ENCODE measurements at regions not wholly inside any gene's neighbourhood (a gene's known extent, or its start where the extent isn't known, plus 50 kb on each side); places are given as distances from the start of the nearest gene placed in this dataset.

- TF ChIP-seq, protein P1, sequence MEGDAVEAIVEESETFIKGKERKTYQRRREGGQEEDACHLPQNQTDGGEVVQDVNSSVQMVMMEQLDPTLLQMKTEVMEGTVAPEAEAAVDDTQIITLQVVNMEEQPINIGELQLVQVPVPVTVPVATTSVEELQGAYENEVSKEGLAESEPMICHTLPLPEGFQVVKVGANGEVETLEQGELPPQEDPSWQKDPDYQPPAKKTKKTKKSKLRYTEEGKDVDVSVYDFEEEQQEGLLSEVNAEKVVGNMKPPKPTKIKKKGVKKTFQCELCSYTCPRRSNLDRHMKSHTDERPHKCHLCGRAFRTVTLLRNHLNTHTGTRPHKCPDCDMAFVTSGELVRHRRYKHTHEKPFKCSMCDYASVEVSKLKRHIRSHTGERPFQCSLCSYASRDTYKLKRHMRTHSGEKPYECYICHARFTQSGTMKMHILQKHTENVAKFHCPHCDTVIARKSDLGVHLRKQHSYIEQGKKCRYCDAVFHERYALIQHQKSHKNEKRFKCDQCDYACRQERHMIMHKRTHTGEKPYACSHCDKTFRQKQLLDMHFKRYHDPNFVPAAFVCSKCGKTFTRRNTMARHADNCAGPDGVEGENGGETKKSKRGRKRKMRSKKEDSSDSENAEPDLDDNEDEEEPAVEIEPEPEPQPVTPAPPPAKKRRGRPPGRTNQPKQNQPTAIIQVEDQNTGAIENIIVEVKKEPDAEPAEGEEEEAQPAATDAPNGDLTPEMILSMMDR (IDR thresholded peaks at IDR 0.05), result no peak
- no peak for DNase-seq (ENCODE audit: low spot score)
- Mint-ChIP-seq H3K27ac (ENCODE audit: unreplicated experiment) (no peak overlapping the region), H3K9me3 (ENCODE audit: low read depth) (no peaks in the 10 kb centered on the region), H3K27me3 (ENCODE audit: low read depth) (no peaks in the 10 kb centered on the region), H3K4me3 (ENCODE audit: unreplicated experiment) (no peak overlapping the region), H3K36me3 (ENCODE audit: low read depth) (no peaks in the 10 kb centered on the region), H3K4me1 (ENCODE audit: low read depth) (no peaks in the 10 kb centered on the region)
Measured at GRCh38 chr13:106401081-106401480, 134.4 kb downstream of the EFNB2 start.

GRCh38 chr13:106400289-106400688 lies 135.2 kb downstream of the EFNB2 start:
- Mint-ChIP-seq H3K9me3 (ENCODE audit: low read depth) (no peaks in the 10 kb centered on the region), H3K27ac (ENCODE audit: unreplicated experiment) (no peak overlapping the region), H3K4me3 (ENCODE audit: unreplicated experiment) (no peak overlapping the region), H3K36me3 (ENCODE audit: low read depth) (no peaks in the 10 kb centered on the region), H3K27me3 (ENCODE audit: low read depth) (no peaks in the 10 kb centered on the region), H3K4me1 (ENCODE audit: low read depth) (no peaks in the 10 kb centered on the region)
- TF ChIP-seq, protein P1 (IDR thresholded peaks at IDR 0.05), result no peak
- DNase-seq (ENCODE audit: low spot score), result no peak

GRCh38 chr13:106398289-106398688 lies 137.2 kb downstream of the EFNB2 start:
- H3K4me1 Mint-ChIP-seq (ENCODE audit: low read depth), result no peaks in the 10 kb centered on the region
- DNase-seq (ENCODE audit: low spot score), result no peak
- H3K27me3 Mint-ChIP-seq (ENCODE audit: low read depth), result no peaks in the 10 kb centered on the region
- no peaks in the 10 kb centered on the region for H3K9me3 Mint-ChIP-seq (ENCODE audit: low read depth)
- TF ChIP-seq, protein P1 (IDR thresholded peaks at IDR 0.05), result no peak
- H3K4me3 Mint-ChIP-seq (ENCODE audit: unreplicated experiment), result no peak overlapping the region
- H3K36me3 Mint-ChIP-seq (ENCODE audit: low read depth), result no peaks in the 10 kb centered on the region
- H3K27ac Mint-ChIP-seq (ENCODE audit: unreplicated experiment), result no peak overlapping the region

DNA sequence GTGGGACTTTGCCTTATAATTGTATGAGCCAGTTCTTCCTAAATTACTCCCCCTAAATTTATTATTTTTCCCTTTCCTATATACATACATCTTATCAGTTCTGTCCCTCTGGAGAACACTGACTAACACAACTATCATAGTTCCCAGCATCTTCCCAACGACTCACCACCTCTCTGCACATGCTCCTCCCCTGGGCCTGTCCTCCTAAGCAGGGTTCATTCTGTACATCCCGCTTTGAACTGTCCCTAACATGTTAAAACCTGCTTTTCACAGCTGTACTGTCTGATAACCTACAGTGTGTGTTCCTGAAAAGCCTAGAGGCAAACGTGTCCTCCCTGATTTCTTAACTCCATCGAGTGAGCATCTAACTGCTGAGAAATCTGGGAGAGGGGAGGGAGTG lies 141.7 kb downstream of the EFNB2 start:
- H3K9me3 Mint-ChIP-seq (ENCODE audit: low read depth), result peaks cover 1% of the 10 kb centered on the region
- H3K4me3 Mint-ChIP-seq (ENCODE audit: unreplicated experiment), result no peak overlapping the region
- DNase-seq (ENCODE audit: low spot score), result no peak

DNA sequence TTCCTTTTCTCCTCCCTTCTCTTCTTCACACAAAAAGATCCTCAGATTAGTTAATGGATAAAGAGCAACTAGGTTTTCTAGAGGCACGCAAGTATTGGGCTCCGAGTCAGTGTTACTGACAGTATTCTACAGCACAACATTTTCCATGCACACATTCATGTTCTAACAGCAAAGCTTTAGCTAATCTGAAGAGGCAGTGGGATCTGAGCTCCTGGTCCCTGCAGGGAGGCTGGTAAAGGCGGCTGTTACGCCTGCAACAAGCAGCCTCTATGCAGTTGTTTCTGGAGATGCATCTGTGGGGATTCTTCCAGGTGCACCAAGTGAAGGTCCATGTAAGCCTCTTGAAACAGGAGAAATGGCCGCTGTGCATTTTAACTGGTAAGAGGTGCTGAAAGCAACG lies 143.8 kb downstream of the EFNB2 start:
- Mint-ChIP-seq H3K36me3 (ENCODE audit: low read depth) (peaks cover 2% of the 10 kb centered on the region), H3K27ac (ENCODE audit: unreplicated experiment) (no peak overlapping the region), H3K9me3 (ENCODE audit: low read depth) (peaks cover 4% of the 10 kb centered on the region), H3K4me3 (ENCODE audit: unreplicated experiment) (no peak overlapping the region), H3K27me3 (ENCODE audit: low read depth) (no peaks in the 10 kb centered on the region), H3K4me1 (ENCODE audit: low read depth) (no peaks in the 10 kb centered on the region)
- DNase-seq (ENCODE audit: low spot score), result no peak
- TF ChIP-seq, protein P1 (IDR thresholded peaks at IDR 0.05), result no peak

More for the DNA sequence above, 141.7 kb downstream of the EFNB2 start:
- peaks cover under 1% of the 10 kb centered on the region for H3K36me3 Mint-ChIP-seq (ENCODE audit: low read depth)
- H3K27ac Mint-ChIP-seq (ENCODE audit: unreplicated experiment), result no peak overlapping the region
- no peaks in the 10 kb centered on the region for H3K27me3 Mint-ChIP-seq (ENCODE audit: low read depth)
- TF ChIP-seq, protein P1 (IDR thresholded peaks at IDR 0.05), result no peak
- no peaks in the 10 kb centered on the region for H3K4me1 Mint-ChIP-seq (ENCODE audit: low read depth)

All from chondrocyte (in vitro differentiated cells).